Activated CD4-positive, alpha-beta T cell treated with anti-CD3 and anti-CD28 coated beads, Interleukin-2, Interleukin-4, amounts not matched to agents 100 ng/mL and 50 ng/mL, durations not matched to agents 16 hours and 8 hours (primary cell): ENCODE measurements at regions not wholly inside any gene's neighbourhood (a gene's known extent, or its start where the extent isn't known, plus 50 kb on each side); places are given as distances from the start of the nearest gene placed in this dataset.

Experiments used
- DNase-seq: peaks from one replicate; pipeline ENCODE4 v3.0.0-alpha.2; 2020; ENCODE audit warnings: low spot score

- no peak for DNase-seq
Observed at GRCh38 chr10:4051641-4052151, 266.7 kb upstream of the KLF6 start.

- DNase-seq = no peak
Observed at GRCh38 chr10:4051011-4051640, 266.1 kb upstream of the KLF6 start.

GRCh38 chr10:4050061-4050460 lies 265.1 kb upstream of the KLF6 start:
- no peak for DNase-seq

DNA sequence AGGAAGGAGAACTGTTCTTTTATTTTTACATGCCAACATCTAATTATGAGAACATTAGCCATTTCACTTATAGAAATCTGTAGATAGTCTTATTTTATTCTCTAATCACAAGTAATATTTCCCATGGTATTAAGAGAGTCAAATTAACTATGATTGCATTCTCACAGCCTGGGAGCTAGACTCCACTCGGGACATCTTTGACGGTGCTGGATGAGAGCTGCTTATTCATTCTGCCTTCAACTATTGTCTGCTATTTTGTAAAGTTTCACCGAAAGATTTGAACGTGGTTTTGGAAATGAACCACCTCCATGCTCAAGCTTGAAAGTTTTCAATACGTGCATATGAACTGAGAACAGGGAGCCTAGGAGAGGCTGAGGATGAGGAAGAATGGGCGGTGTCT lies 264.3 kb upstream of the KLF6 start:
- DNase-seq = no peak

- no peak for DNase-seq
Observed at GRCh38 chr10:4048236-4048864, 263.3 kb upstream of the KLF6 start.

GRCh38 chr10:4046712-4047354 lies 261.8 kb upstream of the KLF6 start:
- no peak for DNase-seq

DNA sequence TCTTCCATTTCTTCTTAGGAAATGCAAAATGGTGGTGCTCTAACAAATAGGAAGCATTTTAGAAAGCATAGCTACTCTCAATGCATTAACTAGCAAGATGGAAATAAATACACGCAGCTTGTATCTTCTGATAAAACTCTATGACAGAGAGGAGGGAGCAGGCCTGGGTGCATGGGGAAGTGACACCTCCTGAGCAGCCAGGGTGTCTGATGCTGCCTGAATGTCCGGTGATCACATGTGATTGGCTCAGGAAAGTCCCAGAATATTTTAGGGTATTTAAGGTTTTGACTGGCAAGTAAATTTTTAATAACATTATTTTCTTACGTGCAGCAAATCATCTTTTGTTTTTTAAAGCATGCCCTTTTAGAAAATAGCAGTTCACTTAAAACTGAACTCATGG lies 261.0 kb upstream of the KLF6 start:
- DNase-seq = no peak

GRCh38 chr10:4043897-4044665 lies 259.1 kb upstream of the KLF6 start:
- no peak for DNase-seq

GRCh38 chr10:4041635-4042034 lies 256.6 kb upstream of the KLF6 start:
- DNase-seq = no peak

- DNase-seq = no peak
Observed at GRCh38 chr10:4038000-4038399, 253.0 kb upstream of the KLF6 start.

GRCh38 chr10:4035599-4035945 lies 250.6 kb upstream of the KLF6 start:
- no peak for DNase-seq

- DNase-seq = peak; percentile 24
Observed at GRCh38 chr10:4034907-4035598, 250.0 kb upstream of the KLF6 start.

- DNase-seq = peak; percentile 79
Observed at GRCh38 chr10:4033341-4033896, 248.4 kb upstream of the KLF6 start.

DNA sequence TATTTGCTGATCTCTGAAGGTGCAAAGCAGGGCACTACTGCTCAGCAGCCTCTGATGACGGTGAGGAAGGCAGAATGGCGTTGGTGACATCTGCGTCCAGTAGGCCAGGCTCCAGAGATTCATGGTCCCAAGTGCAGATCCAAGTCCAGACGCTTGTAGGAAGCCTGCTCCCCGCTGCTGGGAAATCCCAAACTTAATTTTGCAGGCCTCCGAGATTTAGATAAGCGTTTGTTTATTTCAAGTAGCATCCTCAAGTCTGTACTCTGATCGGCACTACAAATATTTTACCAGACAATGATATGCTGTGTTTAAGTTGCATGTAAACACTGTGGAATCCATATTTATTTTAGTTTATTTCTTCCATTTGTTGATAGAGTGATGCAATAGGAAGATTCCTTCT lies 244.9 kb upstream of the KLF6 start:
- DNase-seq = no peak

DNA sequence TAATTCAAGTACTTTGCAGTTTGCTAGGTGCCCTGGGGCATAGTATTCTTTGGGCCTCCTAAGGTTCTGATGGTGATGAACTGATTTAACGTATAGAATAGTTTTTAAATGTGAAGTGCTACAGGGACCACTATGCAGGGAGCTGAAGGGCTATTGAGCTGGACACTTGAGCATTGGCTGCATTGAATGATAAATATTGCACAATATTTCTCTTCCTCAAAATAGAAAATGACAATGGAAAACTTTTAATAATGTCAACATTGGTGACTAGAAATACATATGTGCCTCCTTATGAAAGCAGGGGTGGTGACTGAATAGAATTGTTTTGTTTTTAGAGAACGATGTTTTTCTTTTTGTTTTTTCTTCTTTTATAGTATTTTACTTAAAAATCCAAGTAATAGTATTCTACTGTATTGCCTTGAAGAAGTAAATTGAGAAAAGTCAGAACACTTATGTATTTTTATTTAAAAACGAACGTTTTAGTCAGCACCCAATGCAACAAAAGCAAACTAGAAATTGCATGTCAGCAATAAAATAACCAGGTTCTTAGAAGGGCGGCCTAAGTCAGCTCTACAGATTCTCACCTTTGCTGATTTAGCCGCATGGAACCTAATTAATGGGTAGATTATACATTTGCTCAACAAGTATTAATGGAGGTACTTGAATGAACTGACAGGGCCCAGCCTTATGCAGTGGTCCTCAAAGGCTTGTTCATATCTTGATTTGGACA lies 244.0 kb upstream of the KLF6 start:
- DNase-seq = no peak

DNA sequence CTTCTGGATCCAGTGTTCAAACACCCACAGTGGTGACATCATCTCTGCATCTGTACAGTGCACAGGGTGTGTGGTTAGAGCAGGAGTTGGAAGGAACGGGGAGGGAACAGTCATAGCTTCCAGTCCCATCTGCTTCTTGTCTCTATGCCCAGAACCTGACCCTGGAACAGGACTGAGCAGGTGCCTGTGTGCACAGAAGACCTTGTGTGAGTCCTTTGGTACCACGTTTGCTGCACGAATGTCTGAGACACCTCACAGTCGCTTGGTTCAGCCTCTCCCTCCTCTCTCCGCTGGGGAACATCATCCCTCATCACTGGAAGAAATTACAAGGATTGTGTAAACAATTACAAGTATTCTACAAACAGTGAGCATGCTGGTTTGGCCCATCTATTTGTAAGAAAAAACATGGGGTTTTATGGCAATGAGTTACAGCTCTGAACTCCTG lies 243.0 kb upstream of the KLF6 start:
- no peak for DNase-seq

GRCh38 chr10:4025339-4025738 lies 240.3 kb upstream of the KLF6 start:
- no peak for DNase-seq

- DNase-seq = no peak
Observed at GRCh38 chr10:4024516-4025245, 239.7 kb upstream of the KLF6 start.

DNA sequence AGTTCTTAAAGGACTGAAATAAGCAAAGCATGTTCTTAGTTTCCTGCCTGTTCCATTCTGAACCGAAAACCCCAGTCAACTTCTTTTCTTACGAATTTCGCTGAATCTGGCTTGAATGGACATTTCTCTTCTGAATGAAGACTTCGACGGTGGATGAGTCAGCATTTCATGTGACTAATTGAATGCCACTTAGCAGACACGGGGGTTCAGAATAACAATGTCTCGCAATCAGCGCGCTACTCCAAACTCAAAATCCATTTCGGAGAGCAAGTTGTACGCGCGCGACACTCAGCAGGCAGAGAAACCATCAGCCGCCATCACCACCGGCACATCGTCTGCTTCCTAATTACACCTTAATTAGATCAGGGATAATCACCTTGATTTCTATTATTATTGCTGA lies 239.0 kb upstream of the KLF6 start:
- no peak for DNase-seq

DNA sequence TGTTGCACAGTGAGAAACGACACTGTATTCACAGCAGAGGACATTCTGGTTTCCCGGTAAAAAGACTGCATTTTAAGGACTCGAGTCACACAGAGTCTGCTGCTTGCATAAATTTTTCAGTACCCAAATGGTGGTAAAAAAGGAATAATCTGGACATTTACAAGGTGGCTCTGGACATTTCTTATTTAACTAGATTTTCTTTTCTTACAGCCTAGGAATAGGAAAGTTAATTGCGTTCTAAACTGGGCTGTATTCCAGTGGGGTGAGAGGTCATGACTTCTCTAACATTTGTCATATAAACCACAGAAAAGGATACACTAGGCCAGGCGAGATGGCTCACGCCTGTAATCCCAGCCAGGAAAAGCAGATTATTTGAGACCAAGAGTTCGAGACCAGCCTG lies 237.5 kb upstream of the KLF6 start:
- DNase-seq = no peak
